Endothelial cell of umbilical vein (primary cell): ENCODE measurements at regions not wholly inside any gene's neighbourhood (a gene's known extent, or its start where the extent isn't known, plus 50 kb on each side); places are given as distances from the start of the nearest gene placed in this dataset.

Source experiments
- BruUV-seq: library from RNA; stranded (reverse); fragments of 400-500 nt; replicated peaks from 2 replicates; lab custom pipeline; 2021; lab: Mats Ljungman, UMichigan
- CTCF ChIA-PET: fragments of 300-600, 350-600 bp; sonication (Branson Sonifier 250); formaldehyde crosslinking; loops from one replicate; lab custom pipeline; 2021; ENCODE audit warnings: antibody characterized with exemption, inconsistent platforms; lab: Charles Lee
- POLR2A ChIA-PET: fragments of 300-600, 350-600 bp; sonication (Branson Sonifier 250); formaldehyde crosslinking; loops from one replicate; lab custom pipeline; 2021; ENCODE audit warnings: antibody characterized with exemption, inconsistent platforms; lab: Charles Lee
- DNase-seq: peaks from one replicate; pipeline ENCODE4 v3.0.0-alpha.2; 2011; ENCODE audit warnings: low read depth, low spot score
- FAIRE-seq: peaks from 2 replicates; lab custom pipeline; 2011; peaks lifted over from hg19 to GRCh38; lab: Jason Lieb, UNC
- H2AFZ ChIP-seq: 2 replicates; pipeline ENCODE4 v1.6.0; 2012; ENCODE audit warnings: low read depth, low read length, control low read depth, inconsistent platforms
- H3K27ac ChIP-seq: 2 replicates; pipeline ENCODE4 v1.5.1; 2011; ENCODE audit warnings: low read depth, mild to moderate bottlenecking, control low read depth, low read length, moderate library complexity; ENCODE audit not compliant: insufficient read depth
- H3K27me3 ChIP-seq, 2 experiments: 2 replicates each; pipeline versions ENCODE4 v1.6.0 to v1.6.1; 2011; ENCODE audit warnings: low read length in 2 of 2, mixed read lengths in 1 of 2; ENCODE audit not compliant: control insufficient read depth in 2 of 2, insufficient read depth in 2 of 2
- H3K36me3 ChIP-seq, 2 experiments: 2 replicates in 1 of 2; 3 replicates in 1 of 2; pipeline ENCODE4 v1.5.1; 2011; ENCODE audit warnings: low read length in 2 of 2, mild to moderate bottlenecking in 1 of 2, moderate library complexity in 1 of 2; ENCODE audit not compliant: control insufficient read depth in 2 of 2, insufficient read depth in 2 of 2; ENCODE audit errors: extremely low read depth in 1 of 2
- H3K4me1 ChIP-seq: 3 replicates; pipeline ENCODE4 v1.5.1; 2011; ENCODE audit warnings: mild to moderate bottlenecking, low read length; ENCODE audit not compliant: control insufficient read depth, insufficient read depth; ENCODE audit errors: extremely low read depth
- H3K4me2 ChIP-seq: 2 replicates; pipeline ENCODE4 v1.6.1; 2011; ENCODE audit warnings: low read length, control low read depth, mixed read lengths; ENCODE audit not compliant: insufficient read depth
- H3K4me3 ChIP-seq, 3 experiments: fragments of 200-600 bp in 1 of 3; sonication (generic), shearing (Covaris generic) in 1 of 3; replicated peaks in 1 of 3; 2 replicates each; pipeline ENCODE4 v1.5.1; 2011 to 2016; ENCODE audit warnings: control low read depth in 3 of 3, low read length in 3 of 3, mild to moderate bottlenecking in 2 of 3, inconsistent platforms in 1 of 3, low read depth in 1 of 3, moderate library complexity in 1 of 3; ENCODE audit not compliant: insufficient read depth in 1 of 3
- H3K79me2 ChIP-seq: 2 replicates; pipeline ENCODE4 v1.6.0; 2012; ENCODE audit warnings: low read length, inconsistent platforms; ENCODE audit not compliant: control insufficient read depth, insufficient read depth
- H3K9ac ChIP-seq: replicated peaks from 2 replicates; pipeline ENCODE3; 2011; ENCODE audit warnings: low read length, control low read depth; ENCODE audit not compliant: insufficient read depth; ENCODE audit errors: extremely low read depth
- H3K9me1 ChIP-seq: replicated peaks from 3 replicates; pipeline ENCODE4 v1.6.0; 2011; ENCODE audit warnings: mild to moderate bottlenecking, low read length; ENCODE audit not compliant: control insufficient read depth, insufficient read depth; ENCODE audit errors: extremely low read depth
- H3K9me3 ChIP-seq: replicated peaks from 2 replicates; pipeline ENCODE4 v1.5.1; 2012; ENCODE audit warnings: low read length, inconsistent platforms; ENCODE audit not compliant: control insufficient read depth, insufficient read depth
- H4K20me1 ChIP-seq: replicated peaks from 2 replicates; pipeline ENCODE3; 2011; ENCODE audit warnings: mild to moderate bottlenecking, low read length; ENCODE audit not compliant: control insufficient read depth, insufficient read depth; ENCODE audit errors: extremely low read depth
- CTCF ChIP-seq, 2 donors: IDR thresholded peaks; 1 replicate in 1 of 2; 2 replicates in 1 of 2; pipeline ENCODE4 v1.5.1; 2011; ENCODE audit warnings: low read length in 2 of 2, mild to moderate bottlenecking in 2 of 2, moderate library complexity in 2 of 2, control low read depth in 1 of 2, inconsistent platforms in 1 of 2, low read depth in 1 of 2; ENCODE audit not compliant: insufficient read depth in 1 of 2; ENCODE audit errors: extremely low read depth in 1 of 2
- EZH2 ChIP-seq: IDR thresholded peaks from 2 replicates; pipeline ENCODE4 v1.6.1; 2012; ENCODE audit warnings: borderline replicate concordance, low read depth, mild to moderate bottlenecking, moderate library complexity, low read length, inconsistent platforms; ENCODE audit not compliant: severe bottlenecking
- FOS ChIP-seq: IDR thresholded peaks from 2 replicates; pipeline ENCODE4 v1.6.1; 2011; ENCODE audit warnings: mild to moderate bottlenecking, low read length, moderate library complexity, borderline replicate concordance; ENCODE audit not compliant: insufficient read depth
- GATA2 ChIP-seq: IDR thresholded peaks from 2 replicates; pipeline ENCODE4 v1.7.0; 2011; ENCODE audit warnings: low read depth, mild to moderate bottlenecking, moderate library complexity, mixed read lengths, low read length; ENCODE audit not compliant: insufficient read length, insufficient read depth
- JUN ChIP-seq: IDR thresholded peaks from 2 replicates; pipeline ENCODE4 v1.6.1; 2011; ENCODE audit warnings: borderline replicate concordance, low read depth; ENCODE audit not compliant: insufficient read length, insufficient read depth
- MAX ChIP-seq: IDR thresholded peaks from 2 replicates; pipeline ENCODE4 v1.6.1; 2011; ENCODE audit not compliant: insufficient read depth, insufficient read length
- MYC ChIP-seq: IDR thresholded peaks from one replicate; pipeline ENCODE4 v1.6.1; 2011; ENCODE audit warnings: mild to moderate bottlenecking, low read depth, low read length
- POLR2A ChIP-seq: IDR thresholded peaks from 2 replicates; pipeline ENCODE4 v1.6.1; 2012; ENCODE audit warnings: low read depth, mild to moderate bottlenecking, control low read depth, low read length
- POLR2AphosphoS5 ChIP-seq: IDR thresholded peaks from 2 replicates; pipeline ENCODE4 v1.6.1; 2012; ENCODE audit warnings: low read depth, mild to moderate bottlenecking, control low read depth, low read length, moderate library complexity; ENCODE audit not compliant: insufficient read depth
- dilution Hi-C: fragments of 300-500 bp; cut with MboI; formaldehyde crosslinking; loops from one replicate; pipeline ENCODE4 v1.15.0; 2019; ENCODE audit warnings: low sequenced_read_pairs; ENCODE audit not compliant: extremely low pct_ligation_motif_present
- intact Hi-C: fragments of 100-400 bp; cut with micrococcal nuclease; formaldehyde crosslinking; loops from one replicate; pipeline ENCODE4 v1.10.0; 2022

GRCh38 chr17:77867976-77868713 lies 90.4 kb upstream of the TNRC6C start:
- Histone ChIP-seq H3K27ac (no peak overlapping the region), H3K27me3 (no peaks in the 10 kb centered on the region), H3K79me2 (no peaks in the 10 kb centered on the region), H2AFZ (no peak overlapping the region), H3K4me1 (no peaks in the 10 kb centered on the region), H3K4me2 (no peak overlapping the region), H3K9me3 (no peaks in the 10 kb centered on the region), H3K9ac (no peak overlapping the region), H4K20me1 (no peaks in the 10 kb centered on the region), H3K9me1 (no peaks in the 10 kb centered on the region), H3K36me3 (no peaks in the 10 kb centered on the region), H3K4me3 (no peak overlapping the region)
- CTCF ChIA-PET, result no interaction called here
- TF ChIP-seq POLR2A (no peak), FOS (no peak), JUN (no peak), GATA2 (no peak)
- FAIRE-seq (no peak), DNase-seq (no peak)
- POLR2A ChIA-PET, result interaction anchor here (0.7 kb wide), 1 partner anchor 20 kb away, joined by 3 read pairs; no protein-coding TSS in a partner anchor
- dilution Hi-C loops (no loop called here), intact Hi-C loops (no loop called here)
- BruUV-seq, result no TSS peak

GRCh38 chr17:77869041-77869599 lies 89.4 kb upstream of the TNRC6C start:
- no peak overlapping the region for H2AFZ ChIP-seq
- dilution Hi-C loops, result no loop called here
- BruUV-seq, result no TSS peak
- H3K4me1 ChIP-seq, result no peaks in the 10 kb centered on the region
- H4K20me1 ChIP-seq, result no peaks in the 10 kb centered on the region
- H3K36me3 ChIP-seq, result no peaks in the 10 kb centered on the region
- no peak overlapping the region for H3K27ac ChIP-seq
- ChIA-PET POLR2A (no interaction called here), CTCF (interaction anchor here (0.9 kb wide), 1 partner anchor 145 kb away, joined by 4 read pairs; no protein-coding TSS in a partner anchor)
- DNase-seq (no peak), FAIRE-seq (no peak)
- H3K4me3 ChIP-seq, result no peak overlapping the region
- H3K79me2 ChIP-seq, result no peaks in the 10 kb centered on the region
- intact Hi-C loops, result no loop called here
- no peak overlapping the region for H3K9ac ChIP-seq
- no peaks in the 10 kb centered on the region for H3K9me3 ChIP-seq
- no peaks in the 10 kb centered on the region for H3K27me3 ChIP-seq
- TF ChIP-seq POLR2A (no peak), EZH2 (no peak), POLR2AphosphoS5 (no peak), CTCF (IDR thresholded peaks at IDR 0.05; ENCODE audit: extremely low read depth in 1 of 2, insufficient read depth in 1 of 2, low read depth in 1 of 2, low read length in 2 of 2) (no peak), MAX (no peak), MYC (no peak), JUN (no peak), GATA2 (no peak), FOS (no peak)
- no peak overlapping the region for H3K4me2 ChIP-seq
- no peaks in the 10 kb centered on the region for H3K9me1 ChIP-seq
